ENCODE measurements at regions not wholly inside any gene's neighbourhood (a gene's known extent, or its start where the extent isn't known, plus 50 kb on each side); places are given as distances from the start of the nearest gene placed in this dataset.

GRCh38 chr4:81769244-81769643 is 297.5 kb upstream of the RASGEF1B start:
- no peak for TF ChIP-seq CTCF (IDR thresholded peaks at IDR 0.05; ENCODE audit: low read depth, low read length, missing control alignments)
- no peak for DNase-seq (ENCODE audit: extremely low read depth, low read depth)
- no peak overlapping the region for H3K4me3 ChIP-seq (replicated peaks; ENCODE audit: low read depth, low read length)

GRCh38 chr4:81758574-81759264 is 287.0 kb upstream of the RASGEF1B start:
- no peak for DNase-seq (ENCODE audit: extremely low read depth, low read depth)
- no peak for TF ChIP-seq CTCF (IDR thresholded peaks at IDR 0.05; ENCODE audit: low read depth, low read length, missing control alignments)
- H3K4me3 ChIP-seq (replicated peaks; ENCODE audit: low read depth, low read length) = no peak overlapping the region

- H3K4me3 ChIP-seq (replicated peaks; ENCODE audit: low read depth, low read length) = no peak overlapping the region
- TF ChIP-seq CTCF (IDR thresholded peaks at IDR 0.05; ENCODE audit: low read depth, low read length, missing control alignments) = no peak
- no peak for DNase-seq (ENCODE audit: extremely low read depth, low read depth)
Observed at GRCh38 chr4:81757691-81758090, 286.0 kb upstream of the RASGEF1B start.

GRCh38 chr4:81756973-81757372 is 285.3 kb upstream of the RASGEF1B start:
- DNase-seq (ENCODE audit: extremely low read depth, low read depth) = no peak
- no peak for TF ChIP-seq CTCF (IDR thresholded peaks at IDR 0.05; ENCODE audit: low read depth, low read length, missing control alignments)
- H3K4me3 ChIP-seq (replicated peaks; ENCODE audit: low read depth, low read length) = no peak overlapping the region

- no peak for TF ChIP-seq CTCF (IDR thresholded peaks at IDR 0.05; ENCODE audit: low read depth, low read length, missing control alignments)
- no peak for DNase-seq (ENCODE audit: extremely low read depth, low read depth)
- no peak overlapping the region for H3K4me3 ChIP-seq (replicated peaks; ENCODE audit: low read depth, low read length)
Observed at GRCh38 chr4:81756042-81756441, 284.3 kb upstream of the RASGEF1B start.

GRCh38 chr4:81754169-81754568 is 282.5 kb upstream of the RASGEF1B start:
- no peak for DNase-seq (ENCODE audit: extremely low read depth, low read depth)
- H3K4me3 ChIP-seq (replicated peaks; ENCODE audit: low read depth, low read length) = no peak overlapping the region
- no peak for TF ChIP-seq CTCF (IDR thresholded peaks at IDR 0.05; ENCODE audit: low read depth, low read length, missing control alignments)
